CD14-positive monocyte (primary cell): ENCODE measurements at regions not wholly inside any gene's neighbourhood (a gene's known extent, or its start where the extent isn't known, plus 50 kb on each side); places are given as distances from the start of the nearest gene placed in this dataset.

Experiments
- DNase-seq, 3 donors: peaks; one replicate each; pipeline ENCODE4 v3.0.0-alpha.2; 2011 to 2022
- H2AFZ ChIP-seq: 2 replicates; pipeline ENCODE4 v1.6.0; 2012; ENCODE audit warnings: mild to moderate bottlenecking, low read depth, low read length, inconsistent platforms; ENCODE audit not compliant: insufficient read depth, poor library complexity, severe bottlenecking
- H3K27ac ChIP-seq, 2 donors: 1 replicate in 1 of 2; 2 replicates in 1 of 2; pipeline ENCODE4 v1.5.1; 2012 to 2013; ENCODE audit warnings: low read length in 2 of 2, control low read depth in 1 of 2, inconsistent platforms in 1 of 2, low read depth in 1 of 2, mild to moderate bottlenecking in 1 of 2
- H3K27me3 ChIP-seq, 2 donors: one replicate each; pipeline versions ENCODE4 v1.6.0 to v1.6.1; 2011 to 2013; ENCODE audit warnings: low read length in 2 of 2; ENCODE audit not compliant: control insufficient read depth in 2 of 2, insufficient read depth in 2 of 2
- H3K36me3 ChIP-seq, 2 donors: replicated peaks in 1 of 2; 1 replicate in 1 of 2; 2 replicates in 1 of 2; pipeline versions ENCODE4 v1.5.1 to v1.6.1; 2012 to 2013; ENCODE audit warnings: low read length in 2 of 2, control low read depth in 1 of 2, inconsistent platforms in 1 of 2, mild to moderate bottlenecking in 1 of 2; ENCODE audit not compliant: insufficient read depth in 2 of 2, control insufficient read depth in 1 of 2
- H3K4me1 ChIP-seq, 2 donors: 1 replicate in 1 of 2; 2 replicates in 1 of 2; pipeline versions ENCODE4 v1.5.1 to v1.6.1; 2012 to 2013; ENCODE audit warnings: low read length in 2 of 2, control low read depth in 1 of 2, inconsistent platforms in 1 of 2, mild to moderate bottlenecking in 1 of 2, moderate library complexity in 1 of 2; ENCODE audit not compliant: insufficient read depth in 2 of 2, control insufficient read depth in 1 of 2
- H3K4me2 ChIP-seq: replicated peaks from 2 replicates; pipeline ENCODE3; 2012; ENCODE audit warnings: low read length, moderate library complexity, mild to moderate bottlenecking; ENCODE audit not compliant: poor library complexity, severe bottlenecking; ENCODE audit errors: extremely low read depth
- H3K4me3 ChIP-seq, 3 experiments: fragments of 200-600 bp in 1 of 3; sonication (generic) in 1 of 3; replicated peaks in 1 of 3; 1 replicate in 2 of 3; 2 replicates in 1 of 3; pipeline ENCODE4 v1.5.1; 2011 to 2013; ENCODE audit warnings: low read length in 3 of 3, mild to moderate bottlenecking in 3 of 3, control low read depth in 2 of 3, low read depth in 2 of 3, inconsistent platforms in 1 of 3, moderate library complexity in 1 of 3
- H3K79me2 ChIP-seq: 2 replicates; pipeline ENCODE4 v1.6.0; 2012; ENCODE audit warnings: mild to moderate bottlenecking, control low read depth, inconsistent platforms, low read length, moderate library complexity; ENCODE audit not compliant: insufficient read depth
- H3K9ac ChIP-seq: 2 replicates; pipeline ENCODE4 v1.6.0; 2017; ENCODE audit warnings: low read length, mild to moderate bottlenecking; ENCODE audit not compliant: insufficient read depth, poor library complexity, severe bottlenecking
- H3K9me3 ChIP-seq, 2 donors: replicated peaks in 1 of 2; 1 replicate in 1 of 2; 2 replicates in 1 of 2; pipeline versions ENCODE4 v1.5.1 to v1.6.1; 2012 to 2013; ENCODE audit warnings: low read length in 2 of 2, control low read depth in 1 of 2; ENCODE audit not compliant: control insufficient read depth in 1 of 2, insufficient read depth in 1 of 2
- H4K20me1 ChIP-seq: 2 replicates; pipeline ENCODE4 v1.6.0; 2012; ENCODE audit warnings: mild to moderate bottlenecking, low read length, control low read depth, moderate library complexity; ENCODE audit not compliant: insufficient read depth
- H3K27ac Mint-ChIP-seq, 7 donors: one replicate each; pipeline ENCODE4 v1.8.0; 2020; ENCODE audit warnings: mild to moderate bottlenecking in 7 of 7, mixed read lengths in 7 of 7, moderate library complexity in 6 of 7, inconsistent platforms in 2 of 7
- H3K27me3 Mint-ChIP-seq, 3 donors: one replicate each; pipeline ENCODE4 v1.8.0; 2021 to 2022; ENCODE audit warnings: low read depth in 3 of 3, mild to moderate bottlenecking in 3 of 3, mixed read lengths in 3 of 3, moderate library complexity in 3 of 3, inconsistent platforms in 1 of 3
- H3K36me3 Mint-ChIP-seq, 2 donors: one replicate each; pipeline ENCODE4 v1.8.0; 2020; ENCODE audit warnings: mixed read lengths in 2 of 2, inconsistent platforms in 1 of 2, mild to moderate bottlenecking in 1 of 2
- H3K4me1 Mint-ChIP-seq: one replicate; pipeline ENCODE4 v1.8.0; 2020; ENCODE audit warnings: mild to moderate bottlenecking, mixed read lengths
- H3K4me3 Mint-ChIP-seq, 2 donors: one replicate each; pipeline ENCODE4 v1.8.0; 2020; ENCODE audit warnings: mild to moderate bottlenecking in 2 of 2, mixed read lengths in 2 of 2, moderate library complexity in 1 of 2
- H3K9me3 Mint-ChIP-seq, 7 donors: one replicate each; pipeline ENCODE4 v1.8.0; 2020 to 2022; ENCODE audit warnings: mixed read lengths in 7 of 7, mild to moderate bottlenecking in 6 of 7, moderate library complexity in 6 of 7, inconsistent platforms in 2 of 7
- WGBS: methylation state at CpG from one replicate; pipeline ENCODE4 v1.1.5; 2013; ENCODE audit warnings: missing lambda C conversion rate; ENCODE audit not compliant: insufficient coverage; 5-methylcytosine and 5-hydroxymethylcytosine counted together
- intact Hi-C, 2 donors: fragments of 100-400 bp; cut with micrococcal nuclease; formaldehyde crosslinking; loops; one replicate each; pipeline versions ENCODE4 v1.15.0 to v1.15.1; 2023
- TF ChIP-seq, protein P1 (sequence below): fragments of 200-600 bp; IDR thresholded peaks from one replicate; pipeline ENCODE4 v1.8.0; 2022; ENCODE audit warnings: antibody characterized with exemption, mild to moderate bottlenecking

- H3K79me2 ChIP-seq: no peaks in the 10 kb centered on the region
- H3K27me3 Mint-ChIP-seq: peaks cover 0 to 2% (median 2%) of the 10 kb centered on the region in 3 donors
- intact Hi-C loops: no loop called here
- no peaks in the 10 kb centered on the region for H3K4me1 Mint-ChIP-seq
- no peak overlapping the region for H2AFZ ChIP-seq
- WGBS: 61% methylated on average over 4 of the region's 6 CpGs
- H3K4me3 Mint-ChIP-seq: no peak overlapping the region
- no peak overlapping the region for H3K27ac ChIP-seq
- TF ChIP-seq, protein P1, sequence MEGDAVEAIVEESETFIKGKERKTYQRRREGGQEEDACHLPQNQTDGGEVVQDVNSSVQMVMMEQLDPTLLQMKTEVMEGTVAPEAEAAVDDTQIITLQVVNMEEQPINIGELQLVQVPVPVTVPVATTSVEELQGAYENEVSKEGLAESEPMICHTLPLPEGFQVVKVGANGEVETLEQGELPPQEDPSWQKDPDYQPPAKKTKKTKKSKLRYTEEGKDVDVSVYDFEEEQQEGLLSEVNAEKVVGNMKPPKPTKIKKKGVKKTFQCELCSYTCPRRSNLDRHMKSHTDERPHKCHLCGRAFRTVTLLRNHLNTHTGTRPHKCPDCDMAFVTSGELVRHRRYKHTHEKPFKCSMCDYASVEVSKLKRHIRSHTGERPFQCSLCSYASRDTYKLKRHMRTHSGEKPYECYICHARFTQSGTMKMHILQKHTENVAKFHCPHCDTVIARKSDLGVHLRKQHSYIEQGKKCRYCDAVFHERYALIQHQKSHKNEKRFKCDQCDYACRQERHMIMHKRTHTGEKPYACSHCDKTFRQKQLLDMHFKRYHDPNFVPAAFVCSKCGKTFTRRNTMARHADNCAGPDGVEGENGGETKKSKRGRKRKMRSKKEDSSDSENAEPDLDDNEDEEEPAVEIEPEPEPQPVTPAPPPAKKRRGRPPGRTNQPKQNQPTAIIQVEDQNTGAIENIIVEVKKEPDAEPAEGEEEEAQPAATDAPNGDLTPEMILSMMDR: no peak
- peaks cover 4 to 13% (median 10%) of the 10 kb centered on the region in 7 donors for H3K9me3 Mint-ChIP-seq
- H3K4me2 ChIP-seq: no peak overlapping the region
- H3K36me3 Mint-ChIP-seq: no peaks in the 10 kb centered on the region
- H3K27ac Mint-ChIP-seq: no peak overlapping the region
- H3K4me3 ChIP-seq: no peak overlapping the region
- DNase-seq: no peak
- H3K9me3 ChIP-seq: peaks cover 0 to 5% of the 10 kb centered on the region in 2 donors
- no peaks in the 10 kb centered on the region for H3K36me3 ChIP-seq
- no peak overlapping the region for H3K9ac ChIP-seq
- H4K20me1 ChIP-seq: no peaks in the 10 kb centered on the region
- H3K4me1 ChIP-seq: no peaks in the 10 kb centered on the region
- no peaks in the 10 kb centered on the region for H3K27me3 ChIP-seq
Measured at GRCh38 chr4:159526172-159526571, 423.3 kb downstream of the RAPGEF2 start.

GRCh38 chr4:159534655-159535054, 431.8 kb downstream of the RAPGEF2 start:
- H3K36me3 Mint-ChIP-seq: no peaks in the 10 kb centered on the region
- no peak for DNase-seq
- peaks cover 0 to 17% (median 8%) of the 10 kb centered on the region in 7 donors for H3K9me3 Mint-ChIP-seq
- H3K4me1 ChIP-seq: no peaks in the 10 kb centered on the region
- H3K4me1 Mint-ChIP-seq: no peaks in the 10 kb centered on the region
- no peak overlapping the region for H2AFZ ChIP-seq
- H3K27me3 Mint-ChIP-seq: peaks cover 0 to 1% (median 0%) of the 10 kb centered on the region in 3 donors
- no peak overlapping the region for H3K4me3 Mint-ChIP-seq
- no peaks in the 10 kb centered on the region for H4K20me1 ChIP-seq
- no peak overlapping the region for H3K27ac Mint-ChIP-seq
- TF ChIP-seq, protein P1: no peak
- 100% methylated on average over 1 of the region's 1 CpG for WGBS
- no peaks in the 10 kb centered on the region for H3K27me3 ChIP-seq
- H3K9ac ChIP-seq: no peak overlapping the region
- no peak overlapping the region for H3K4me3 ChIP-seq
- H3K4me2 ChIP-seq: no peak overlapping the region
- no peaks in the 10 kb centered on the region for H3K79me2 ChIP-seq
- H3K36me3 ChIP-seq: no peaks in the 10 kb centered on the region
- intact Hi-C loops: no loop called here
- no peak overlapping the region for H3K27ac ChIP-seq
- no peaks in the 10 kb centered on the region for H3K9me3 ChIP-seq
